ENCODE measurements at regions not wholly inside any gene's neighbourhood (a gene's known extent, or its start where the extent isn't known, plus 50 kb on each side); places are given as distances from the start of the nearest gene placed in this dataset.

- H3K27me3 ChIP-seq (ENCODE audit: insufficient read depth, low read length), result no peaks in the 10 kb centered on the region
- H3K4me2 ChIP-seq (ENCODE audit: low read length), result no peak overlapping the region
- no peaks in the 10 kb centered on the region for H3K79me2 ChIP-seq (ENCODE audit: insufficient read depth, low read length)
- TF ChIP-seq EZH2 (IDR thresholded peaks at IDR 0.05; ENCODE audit: borderline replicate concordance, low read length) (no peak), CTCF (IDR thresholded peaks at IDR 0.05; ENCODE audit: low read length) (no peak)
- H3K4me1 ChIP-seq (ENCODE audit: insufficient read depth, low read length, severe bottlenecking), result peaks cover 9% of the 10 kb centered on the region
- H3K27ac ChIP-seq (ENCODE audit: low read depth, low read length, poor library complexity, severe bottlenecking), result no peak overlapping the region
- no peaks in the 10 kb centered on the region for H3F3A ChIP-seq (ENCODE audit: insufficient read depth, low read length)
- H4K20me1 ChIP-seq (ENCODE audit: insufficient read depth, low read length), result no peaks in the 10 kb centered on the region
- H2AFZ ChIP-seq (ENCODE audit: low read length), result no peak overlapping the region
- H3K9me2 ChIP-seq (ENCODE audit: low read depth, low read length), result no peaks in the 10 kb centered on the region
- no peak overlapping the region for H3K9ac ChIP-seq (ENCODE audit: low read length)
- no peaks in the 10 kb centered on the region for H3K9me3 ChIP-seq (ENCODE audit: low read length)
- H3K4me3 ChIP-seq (ENCODE audit: low read depth, low read length, poor library complexity, severe bottlenecking), result no peak overlapping the region
- no peaks in the 10 kb centered on the region for H3K36me3 ChIP-seq (ENCODE audit: insufficient read depth, low read length)
Measured at GRCh38 chrX:7269991-7270390, 122.0 kb upstream of the PUDP start.

DNA sequence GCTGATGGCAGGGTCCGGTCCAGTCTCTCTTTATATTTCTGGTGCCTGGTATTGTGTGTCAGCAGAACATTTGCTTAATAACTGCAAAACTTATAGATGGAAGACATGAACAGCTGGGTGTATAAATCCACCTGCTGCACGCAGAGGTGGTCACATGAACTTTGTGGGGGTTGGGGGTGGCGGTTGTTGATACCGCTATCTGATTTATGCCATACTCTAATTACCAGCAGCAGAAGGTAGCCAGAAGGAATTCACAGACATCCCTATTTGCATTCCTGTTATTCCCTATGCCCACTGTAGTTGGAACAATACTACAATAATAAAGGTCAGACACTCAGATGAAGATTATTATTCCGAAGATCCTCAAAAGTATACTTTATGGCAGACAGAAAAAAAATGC lies 121.6 kb upstream of the PUDP start:
- Histone ChIP-seq H3F3A (ENCODE audit: insufficient read depth, low read length) (no peaks in the 10 kb centered on the region), H3K36me3 (ENCODE audit: insufficient read depth, low read length) (no peaks in the 10 kb centered on the region), H3K9me2 (ENCODE audit: low read depth, low read length) (no peaks in the 10 kb centered on the region), H3K9ac (ENCODE audit: low read length) (no peak overlapping the region), H3K4me2 (ENCODE audit: low read length) (no peak overlapping the region), H3K4me3 (ENCODE audit: low read depth, low read length, poor library complexity, severe bottlenecking) (no peak overlapping the region), H4K20me1 (ENCODE audit: insufficient read depth, low read length) (no peaks in the 10 kb centered on the region), H3K27ac (ENCODE audit: low read depth, low read length, poor library complexity, severe bottlenecking) (no peak overlapping the region), H3K79me2 (ENCODE audit: insufficient read depth, low read length) (no peaks in the 10 kb centered on the region), H3K4me1 (ENCODE audit: insufficient read depth, low read length, severe bottlenecking) (peaks cover 10% of the 10 kb centered on the region), H2AFZ (ENCODE audit: low read length) (no peak overlapping the region), H3K27me3 (ENCODE audit: insufficient read depth, low read length) (no peaks in the 10 kb centered on the region), H3K9me3 (ENCODE audit: low read length) (no peaks in the 10 kb centered on the region)
- TF ChIP-seq CTCF (IDR thresholded peaks at IDR 0.05; ENCODE audit: low read length) (no peak), EZH2 (IDR thresholded peaks at IDR 0.05; ENCODE audit: borderline replicate concordance, low read length) (no peak)

- no peaks in the 10 kb centered on the region for H3K9me3 ChIP-seq (ENCODE audit: low read length)
- H3K9me2 ChIP-seq (ENCODE audit: low read depth, low read length), result no peaks in the 10 kb centered on the region
Measured at GRCh38 chrX:7266288-7266687, 118.3 kb upstream of the PUDP start.

More at GRCh38 chrX:7266288-7266687, 118.3 kb upstream of the PUDP start:
- no peaks in the 10 kb centered on the region for H4K20me1 ChIP-seq (ENCODE audit: insufficient read depth, low read length)
- no peak overlapping the region for H3K4me2 ChIP-seq (ENCODE audit: low read length)
- no peak overlapping the region for H3K4me3 ChIP-seq (ENCODE audit: low read depth, low read length, poor library complexity, severe bottlenecking)
- H3K36me3 ChIP-seq (ENCODE audit: insufficient read depth, low read length), result 0 out of 2 replicates have a peak, but pooled peaks cover 3% of the 10 kb centered on the region
- peaks cover 38% of the 10 kb centered on the region for H3K4me1 ChIP-seq (ENCODE audit: insufficient read depth, low read length, severe bottlenecking)
- H3K9ac ChIP-seq (ENCODE audit: low read length), result no peak overlapping the region
- no peaks in the 10 kb centered on the region for H3K27me3 ChIP-seq (ENCODE audit: insufficient read depth, low read length)
- H2AFZ ChIP-seq (ENCODE audit: low read length), result no peak overlapping the region
- no peaks in the 10 kb centered on the region for H3K79me2 ChIP-seq (ENCODE audit: insufficient read depth, low read length)
- no peak overlapping the region for H3K27ac ChIP-seq (ENCODE audit: low read depth, low read length, poor library complexity, severe bottlenecking)
- H3F3A ChIP-seq (ENCODE audit: insufficient read depth, low read length), result no peaks in the 10 kb centered on the region
- TF ChIP-seq EZH2 (IDR thresholded peaks at IDR 0.05; ENCODE audit: borderline replicate concordance, low read length), result no peak
- no peak for TF ChIP-seq CTCF (IDR thresholded peaks at IDR 0.05; ENCODE audit: low read length)
